GM19452 (cell line): ENCODE measurements at regions not wholly inside any gene's neighbourhood (a gene's known extent, or its start where the extent isn't known, plus 50 kb on each side); places are given as distances from the start of the nearest gene placed in this dataset.
"Not testable (repeated sequence)": the region's sequence is repeated elsewhere in the genome, so short reads cannot be mapped to it uniquely, and the experiment has no call there.

Experiments
- ATAC-seq: cut with Tn5 transposase; IDR thresholded peaks from one replicate; pipeline ENCODE4 v1.9.1; 2021; ENCODE audit not compliant: unreplicated experiment

GRCh38 chr2:186164325-186164724 is 321.7 kb upstream of the ZC3H15 start:
- ATAC-seq, result no peak

GRCh38 chr2:186170693-186171092 is 315.4 kb upstream of the ZC3H15 start:
- no peak for ATAC-seq

- no peak for ATAC-seq
Observed at GRCh38 chr2:186181625-186182024, 304.4 kb upstream of the ZC3H15 start.

GRCh38 chr2:186182366-186182765 is 303.7 kb upstream of the ZC3H15 start:
- not testable (repeated sequence) for ATAC-seq

- ATAC-seq, result no peak
Observed at GRCh38 chr2:186183406-186183805, 302.7 kb upstream of the ZC3H15 start.

- no peak for ATAC-seq
Observed at GRCh38 chr2:186187854-186188253, 298.2 kb upstream of the ZC3H15 start.

GRCh38 chr2:186189816-186190215 is 296.2 kb upstream of the ZC3H15 start:
- ATAC-seq, result no peak

GRCh38 chr2:186195696-186196095 is 290.4 kb upstream of the ZC3H15 start:
- ATAC-seq, result no peak

- ATAC-seq, result no peak
Observed at GRCh38 chr2:186197955-186198354, 288.1 kb upstream of the ZC3H15 start.

GRCh38 chr2:186199029-186199428 is 287.0 kb upstream of the ZC3H15 start:
- ATAC-seq, result no peak

GRCh38 chr2:186201371-186201770 is 284.7 kb upstream of the ZC3H15 start:
- no peak for ATAC-seq

- no peak for ATAC-seq
Observed at GRCh38 chr2:186205254-186205911, 280.7 kb upstream of the ZC3H15 start.

GRCh38 chr2:186209532-186209931 is 276.5 kb upstream of the ZC3H15 start:
- ATAC-seq, result no peak

GRCh38 chr2:186220409-186220808 is 265.7 kb upstream of the ZC3H15 start:
- no peak for ATAC-seq

- no peak for ATAC-seq
Observed at GRCh38 chr2:186229265-186229664, 256.8 kb upstream of the ZC3H15 start.

GRCh38 chr2:186241874-186242273 is 244.2 kb upstream of the ZC3H15 start:
- ATAC-seq, result no peak

- no peak for ATAC-seq
Observed at GRCh38 chr2:186254759-186255158, 231.3 kb upstream of the ZC3H15 start.

- no peak for ATAC-seq
Observed at GRCh38 chr2:186255823-186256222, 230.2 kb upstream of the ZC3H15 start.

GRCh38 chr2:186256540-186256939 is 229.5 kb upstream of the ZC3H15 start:
- ATAC-seq, result no peak

- ATAC-seq, result no peak
Observed at GRCh38 chr2:186263673-186264250, 222.3 kb upstream of the ZC3H15 start.

GRCh38 chr2:186269536-186269935 is 216.5 kb upstream of the ZC3H15 start:
- no peak for ATAC-seq

- no peak for ATAC-seq
Observed at GRCh38 chr2:186273953-186274352, 212.1 kb upstream of the ZC3H15 start.
